Panc1 (cell line): ENCODE measurements at regions not wholly inside any gene's neighbourhood (a gene's known extent, or its start where the extent isn't known, plus 50 kb on each side); places are given as distances from the start of the nearest gene placed in this dataset.

Experiments used
- ATAC-seq: fragments of 200-7000 bp; cut with Tn5 transposase; 2 replicates; pipeline ENCODE4 v1.9.1; 2020; ENCODE audit warnings: mild to moderate bottlenecking, moderate library complexity
- BruUV-seq: library from RNA; stranded (reverse); fragments of 400-500 nt; replicated peaks from 2 replicates; lab custom pipeline; 2021; lab: Mats Ljungman, UMichigan
- CTCF ChIA-PET: fragments of 300-600 bp; sonication (Branson Sonifier 250); formaldehyde crosslinking; loops from one replicate; lab custom pipeline; 2022; ENCODE audit warnings: antibody characterized with exemption; lab: Charles Lee
- POLR2A ChIA-PET: fragments of 300-600 bp; sonication (Branson Sonifier 250); formaldehyde crosslinking; loops from one replicate; lab custom pipeline; 2022; ENCODE audit warnings: antibody characterized with exemption; lab: Charles Lee
- DNase-seq: peaks from one replicate; pipeline ENCODE4 v3.0.0-alpha.2; 2010; ENCODE audit warnings: low read depth, low spot score
- H3K27ac ChIP-seq: 2 replicates; pipeline ENCODE4 v1.5.1; 2011; ENCODE audit warnings: mild to moderate bottlenecking, low read length, inconsistent platforms
- H3K27me3 ChIP-seq: fragments of 200-500 bp; sonication (Bioruptor generic); 2 replicates; pipeline ENCODE4 v1.6.0; 2014; ENCODE audit warnings: low read length, inconsistent platforms; ENCODE audit not compliant: control insufficient read depth, insufficient read depth
- H3K36me3 ChIP-seq: fragments of 200-500 bp; sonication (Bioruptor generic); 2 replicates; pipeline ENCODE4 v1.5.1; 2014; ENCODE audit warnings: inconsistent platforms, mild to moderate bottlenecking, low read length, moderate library complexity; ENCODE audit not compliant: control insufficient read depth, insufficient read depth
- H3K4me1 ChIP-seq: 2 replicates; pipeline ENCODE4 v1.5.1; 2011; ENCODE audit warnings: inconsistent platforms, mild to moderate bottlenecking, low read length, moderate library complexity; ENCODE audit not compliant: control insufficient read depth, insufficient read depth
- H3K4me3 ChIP-seq, 2 experiments: 2 replicates each; pipeline ENCODE4 v1.5.1; 2011 to 2012; ENCODE audit warnings: low read depth in 2 of 2, low read length in 2 of 2, mild to moderate bottlenecking in 2 of 2, inconsistent platforms in 1 of 2, moderate library complexity in 1 of 2
- H3K9me3 ChIP-seq: fragments of 200-500 bp; sonication (Bioruptor generic); 2 replicates; pipeline ENCODE4 v1.5.1; 2014; ENCODE audit warnings: low read depth, mild to moderate bottlenecking, inconsistent platforms, low read length, moderate library complexity; ENCODE audit not compliant: control insufficient read depth, insufficient read depth
- CTCF ChIP-seq: fragments of 450-650 bp; IDR thresholded peaks from 2 replicates; pipeline ENCODE4 v1.5.1; 2017; ENCODE audit warnings: mild to moderate bottlenecking
- POLR2AphosphoS5 ChIP-seq: IDR thresholded peaks from 2 replicates; pipeline ENCODE4 v1.6.1; 2012; ENCODE audit warnings: mild to moderate bottlenecking, low read depth, low read length, moderate library complexity
- SIN3A ChIP-seq: IDR thresholded peaks from 2 replicates; pipeline ENCODE4 v1.6.1; 2012; ENCODE audit warnings: low read depth, mild to moderate bottlenecking, low read length, moderate library complexity, borderline replicate concordance; ENCODE audit not compliant: insufficient read depth
- TCF7L2 ChIP-seq: IDR thresholded peaks from 2 replicates; pipeline ENCODE4 v1.6.1; 2011; ENCODE audit warnings: mild to moderate bottlenecking, low read depth, low read length, inconsistent platforms
- in situ Hi-C: cut with HindIII; loops from 2 replicates; pipeline ENCODE4 v1.10.0; 2016; ENCODE audit warnings: low sequenced_read_pairs, low pct_unique_long_range_greater_than_20kb
- intact Hi-C: fragments of 100-400 bp; cut with micrococcal nuclease; formaldehyde crosslinking; loops from one replicate; pipeline ENCODE4 v1.10.0; 2022; ENCODE audit not compliant: unreplicated experiment
- TF ChIP-seq, protein P1 (sequence below), 2 experiments: IDR thresholded peaks; 2 replicates each; pipeline ENCODE4 v1.6.1; 2011 to 2012; ENCODE audit warnings: low read depth in 2 of 2, control low read depth in 1 of 2, low read length in 1 of 2, mild to moderate bottlenecking in 1 of 2, moderate library complexity in 1 of 2; ENCODE audit not compliant: insufficient read depth in 1 of 2

DNA sequence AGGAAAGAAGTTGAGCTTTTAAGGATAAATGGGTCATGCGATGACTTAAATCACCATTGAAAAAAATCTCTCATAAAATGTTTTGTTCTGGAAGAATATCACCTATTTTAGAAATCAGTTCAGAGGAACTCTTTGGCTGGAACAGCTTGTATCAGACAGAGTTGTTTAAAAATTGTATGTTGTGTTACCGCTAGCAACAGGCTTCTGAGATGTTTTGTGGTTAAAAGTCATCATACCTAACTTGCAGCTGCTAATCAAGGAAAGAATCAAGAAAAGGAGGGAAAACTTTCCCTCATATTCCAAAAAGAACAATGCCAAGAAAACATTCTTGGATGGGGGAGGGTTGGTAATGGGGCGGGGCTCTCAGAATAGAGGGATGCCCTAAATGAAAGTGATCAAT lies 220.7 kb upstream of the CITED2 start:
- Histone ChIP-seq H3K36me3 (no peaks in the 10 kb centered on the region), H3K4me1 (peaks cover 15% of the 10 kb centered on the region), H3K27ac (peak overlapping the region; percentile 60; the same call in 1 of the 2 replicates), H3K4me3 (no peak overlapping the region), H3K9me3 (no peaks in the 10 kb centered on the region), H3K27me3 (no peaks in the 10 kb centered on the region)
- ChIA-PET POLR2A (interaction anchor here (0.6 kb wide), 1 partner anchor 221 kb away, joined by 5 read pairs; the partner anchor contains the start of gene CITED2), CTCF (no interaction called here)
- TF ChIP-seq, protein P1, sequence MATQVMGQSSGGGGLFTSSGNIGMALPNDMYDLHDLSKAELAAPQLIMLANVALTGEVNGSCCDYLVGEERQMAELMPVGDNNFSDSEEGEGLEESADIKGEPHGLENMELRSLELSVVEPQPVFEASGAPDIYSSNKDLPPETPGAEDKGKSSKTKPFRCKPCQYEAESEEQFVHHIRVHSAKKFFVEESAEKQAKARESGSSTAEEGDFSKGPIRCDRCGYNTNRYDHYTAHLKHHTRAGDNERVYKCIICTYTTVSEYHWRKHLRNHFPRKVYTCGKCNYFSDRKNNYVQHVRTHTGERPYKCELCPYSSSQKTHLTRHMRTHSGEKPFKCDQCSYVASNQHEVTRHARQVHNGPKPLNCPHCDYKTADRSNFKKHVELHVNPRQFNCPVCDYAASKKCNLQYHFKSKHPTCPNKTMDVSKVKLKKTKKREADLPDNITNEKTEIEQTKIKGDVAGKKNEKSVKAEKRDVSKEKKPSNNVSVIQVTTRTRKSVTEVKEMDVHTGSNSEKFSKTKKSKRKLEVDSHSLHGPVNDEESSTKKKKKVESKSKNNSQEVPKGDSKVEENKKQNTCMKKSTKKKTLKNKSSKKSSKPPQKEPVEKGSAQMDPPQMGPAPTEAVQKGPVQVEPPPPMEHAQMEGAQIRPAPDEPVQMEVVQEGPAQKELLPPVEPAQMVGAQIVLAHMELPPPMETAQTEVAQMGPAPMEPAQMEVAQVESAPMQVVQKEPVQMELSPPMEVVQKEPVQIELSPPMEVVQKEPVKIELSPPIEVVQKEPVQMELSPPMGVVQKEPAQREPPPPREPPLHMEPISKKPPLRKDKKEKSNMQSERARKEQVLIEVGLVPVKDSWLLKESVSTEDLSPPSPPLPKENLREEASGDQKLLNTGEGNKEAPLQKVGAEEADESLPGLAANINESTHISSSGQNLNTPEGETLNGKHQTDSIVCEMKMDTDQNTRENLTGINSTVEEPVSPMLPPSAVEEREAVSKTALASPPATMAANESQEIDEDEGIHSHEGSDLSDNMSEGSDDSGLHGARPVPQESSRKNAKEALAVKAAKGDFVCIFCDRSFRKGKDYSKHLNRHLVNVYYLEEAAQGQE (IDR thresholded peaks at IDR 0.05; ENCODE audit: insufficient read depth in 1 of 2, low read depth in 2 of 2, low read length in 1 of 2) = no peak
- TF ChIP-seq CTCF = no peak
- TF ChIP-seq POLR2AphosphoS5 = no peak
- TF ChIP-seq TCF7L2 = no peak
- no peak for TF ChIP-seq SIN3A
- intact Hi-C loops (no loop called here), in situ Hi-C loops (no loop called here)
- DNase-seq (no peak), ATAC-seq (no peak)
- BruUV-seq = no TSS peak

GRCh38 chr6:139594333-139594965 lies 220.0 kb upstream of the CITED2 start:
- no TSS peak for BruUV-seq
- no peak overlapping the region for H3K4me3 ChIP-seq
- DNase-seq (no peak), ATAC-seq (no peak)
- TF ChIP-seq TCF7L2 = no peak
- TF ChIP-seq, protein P1 (IDR thresholded peaks at IDR 0.05; ENCODE audit: insufficient read depth in 1 of 2, low read depth in 2 of 2, low read length in 1 of 2) = no peak
- TF ChIP-seq SIN3A = no peak
- no peaks in the 10 kb centered on the region for H3K9me3 ChIP-seq
- POLR2A ChIA-PET = interaction anchor here (0.6 kb wide), 1 partner anchor 220 kb away, joined by 5 read pairs; the partner anchor contains the start of gene CITED2
- in situ Hi-C loops (no loop called here), intact Hi-C loops (no loop called here)
- H3K27me3 ChIP-seq = no peaks in the 10 kb centered on the region
- peak overlapping the region; percentile 53 for H3K27ac ChIP-seq
- CTCF ChIA-PET = no interaction called here
- no peaks in the 10 kb centered on the region for H3K36me3 ChIP-seq
- H3K4me1 ChIP-seq = peaks cover 18% of the 10 kb centered on the region
